Stimulated activated CD4-positive, alpha-beta T cell treated with anti-CD3 and anti-CD28 coated beads, Interleukin-4, amount 100 ng/mL, for 48 hours (primary cell): ENCODE measurements at regions not wholly inside any gene's neighbourhood (a gene's known extent, or its start where the extent isn't known, plus 50 kb on each side); places are given as distances from the start of the nearest gene placed in this dataset.

ENCODE experiments used
- DNase-seq, 2 donors: peaks; one replicate each; pipeline ENCODE4 v3.0.0-alpha.2; 2020; ENCODE audit warnings: low read depth in 2 of 2

DNA sequence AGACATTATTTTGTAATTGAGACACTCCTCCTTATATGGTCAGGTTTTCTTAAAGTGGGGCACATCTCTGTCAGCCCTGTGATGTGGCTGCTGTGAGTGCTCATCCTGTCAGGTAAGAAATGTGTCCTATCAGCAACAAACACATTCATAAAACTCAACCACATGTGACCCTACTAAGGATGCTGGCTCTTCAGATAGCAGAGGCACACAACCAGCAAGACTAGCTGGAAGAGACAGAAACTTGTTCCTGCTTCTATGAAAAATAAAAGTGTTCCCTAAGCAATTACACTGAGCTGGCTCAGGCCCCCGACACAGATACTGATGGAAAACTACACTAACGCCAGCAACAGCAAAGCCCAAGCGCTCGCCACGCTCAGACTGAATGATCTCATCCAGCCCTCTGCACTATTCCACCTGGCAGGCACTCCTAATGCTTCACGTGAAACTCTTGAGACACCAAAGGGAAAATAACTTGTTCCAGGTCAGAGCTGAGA, 49.8 kb upstream of the CYP2D6 start:
- no peak for DNase-seq
